CD4-positive, alpha-beta memory T cell (primary cell): ENCODE measurements at regions not wholly inside any gene's neighbourhood (a gene's known extent, or its start where the extent isn't known, plus 50 kb on each side); places are given as distances from the start of the nearest gene placed in this dataset.

Experiments used
- CTCF ChIA-PET: fragments of 350-600 bp; sonication (Branson Sonifier 250); formaldehyde crosslinking; loops from one replicate; lab custom pipeline; 2021; ENCODE audit warnings: inconsistent platforms; ENCODE audit not compliant: partially characterized antibody; lab: Charles Lee
- POLR2A ChIA-PET: fragments of 350-600 bp; sonication (Branson Sonifier 250); formaldehyde crosslinking; loops from one replicate; lab custom pipeline; 2021; ENCODE audit not compliant: partially characterized antibody; lab: Charles Lee
- DNase-seq, 5 donors: peaks; one replicate each; pipeline versions ENCODE4 v3.0.0 to v3.0.0-alpha.2; 2020 to 2022; ENCODE audit warnings: mixed read lengths in 1 of 5
- H3K27ac ChIP-seq: one replicate; pipeline ENCODE4 v1.7.0; 2013; ENCODE audit warnings: low read depth, low read length
- H3K27me3 ChIP-seq: 2 replicates; pipeline ENCODE4 v1.7.0; 2013; ENCODE audit warnings: mild to moderate bottlenecking, low read length, moderate library complexity; ENCODE audit not compliant: insufficient read depth
- H3K36me3 ChIP-seq: 2 replicates; pipeline ENCODE4 v1.7.0; 2013; ENCODE audit warnings: mild to moderate bottlenecking, low read length, moderate library complexity; ENCODE audit not compliant: insufficient read depth
- H3K4me1 ChIP-seq: 2 replicates; pipeline ENCODE4 v1.7.0; 2013; ENCODE audit warnings: mild to moderate bottlenecking, low read length, moderate library complexity; ENCODE audit not compliant: insufficient read depth
- H3K4me3 ChIP-seq, 2 donors: one replicate each; pipeline ENCODE4 v1.7.0; 2013; ENCODE audit warnings: low read length in 2 of 2, mild to moderate bottlenecking in 1 of 2
- H3K9me3 ChIP-seq, 2 donors: one replicate each; pipeline ENCODE4 v1.7.0; 2013; ENCODE audit warnings: low read length in 2 of 2, control low read depth in 1 of 2; ENCODE audit not compliant: control insufficient read depth in 1 of 2
- H3K27ac Mint-ChIP-seq, 7 donors: one replicate each; pipeline ENCODE4 v1.8.0; 2020 to 2021; ENCODE audit warnings: mixed read lengths in 7 of 7, mild to moderate bottlenecking in 6 of 7, inconsistent platforms in 3 of 7, moderate library complexity in 3 of 7
- H3K27me3 Mint-ChIP-seq, 2 donors: one replicate each; pipeline ENCODE4 v1.8.0; 2020 to 2021; ENCODE audit warnings: mixed read lengths in 2 of 2
- H3K36me3 Mint-ChIP-seq, 2 donors: one replicate each; pipeline ENCODE4 v1.8.0; 2020 to 2021; ENCODE audit warnings: mixed read lengths in 2 of 2, inconsistent platforms in 1 of 2, mild to moderate bottlenecking in 1 of 2
- H3K4me1 Mint-ChIP-seq, 4 donors: one replicate each; pipeline ENCODE4 v1.8.0; 2020 to 2021; ENCODE audit warnings: mixed read lengths in 4 of 4, mild to moderate bottlenecking in 1 of 4
- H3K4me3 Mint-ChIP-seq, 8 donors: one replicate each; pipeline ENCODE4 v1.8.0; 2020 to 2021; ENCODE audit warnings: mixed read lengths in 8 of 8, mild to moderate bottlenecking in 7 of 8, moderate library complexity in 6 of 8, inconsistent platforms in 3 of 8
- H3K9me3 Mint-ChIP-seq, 8 donors: one replicate each; pipeline ENCODE4 v1.8.0; 2020 to 2021; ENCODE audit warnings: mixed read lengths in 8 of 8, mild to moderate bottlenecking in 5 of 8, inconsistent platforms in 3 of 8, moderate library complexity in 1 of 8
- intact Hi-C: fragments of 100-400 bp; cut with micrococcal nuclease; formaldehyde crosslinking; loops from one replicate; pipeline ENCODE4 v1.15.1; 2023

DNA sequence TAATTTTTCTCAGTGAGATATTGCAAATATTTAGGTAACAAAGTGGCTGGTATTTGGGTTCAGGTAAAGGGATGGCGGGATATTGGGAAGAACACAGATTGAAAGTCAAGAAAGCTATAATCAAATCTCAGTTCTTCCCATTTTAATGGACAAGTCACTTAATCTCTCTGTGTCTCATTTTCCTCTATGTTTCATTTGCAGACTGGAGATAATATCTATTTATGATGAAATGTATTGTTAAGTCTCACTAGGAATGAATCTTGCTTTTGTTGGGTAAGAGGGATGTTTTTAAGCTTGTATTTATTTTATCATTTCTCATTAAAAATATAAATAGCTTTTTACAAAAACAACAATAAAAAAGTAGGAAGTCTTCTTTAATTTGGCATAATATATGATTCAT, 175.4 kb downstream of the ISL1 start:
- H3K27ac Mint-ChIP-seq, result no peak overlapping the region
- no peak overlapping the region for H3K4me3 ChIP-seq
- H3K27me3 ChIP-seq, result no peaks in the 10 kb centered on the region
- no peaks in the 10 kb centered on the region for H3K4me1 Mint-ChIP-seq
- H3K36me3 ChIP-seq, result no peaks in the 10 kb centered on the region
- H3K4me3 Mint-ChIP-seq, result no peak overlapping the region
- ChIA-PET CTCF (interaction anchor here (0.6 kb wide), 1 partner anchor 457 kb away, joined by 3 read pairs; no protein-coding TSS in a partner anchor), POLR2A (no interaction called here)
- no peaks in the 10 kb centered on the region for H3K36me3 Mint-ChIP-seq
- no peaks in the 10 kb centered on the region for H3K9me3 ChIP-seq
- DNase-seq, result no peak
- H3K4me1 ChIP-seq, result no peaks in the 10 kb centered on the region
- H3K27ac ChIP-seq, result no peak overlapping the region
- H3K27me3 Mint-ChIP-seq, result no peaks in the 10 kb centered on the region
- intact Hi-C loops, result no loop called here
- peaks cover 0 to 7% (median 0%) of the 10 kb centered on the region in 8 donors for H3K9me3 Mint-ChIP-seq

DNA sequence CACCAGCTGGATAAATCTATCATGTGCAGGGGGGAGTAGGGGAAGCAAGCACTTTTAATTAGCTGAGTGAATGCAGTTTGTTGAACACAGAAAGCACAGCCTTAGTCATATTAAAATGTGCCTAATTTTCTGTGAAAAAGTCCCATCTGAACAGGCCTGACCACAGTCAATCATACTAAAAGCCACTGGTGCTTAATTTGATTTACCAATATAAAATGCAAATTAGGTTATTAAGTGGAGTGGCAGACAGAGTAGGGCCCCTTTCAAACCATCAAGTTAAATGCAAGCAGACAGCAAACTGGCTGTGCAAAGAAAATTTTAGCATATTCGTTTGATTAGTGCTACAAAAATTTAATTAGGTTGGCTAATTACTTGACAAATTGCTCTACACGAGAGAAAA, 176.1 kb downstream of the ISL1 start:
- Mint-ChIP-seq H3K27ac (no peak overlapping the region), H3K4me1 (no peaks in the 10 kb centered on the region), H3K36me3 (no peaks in the 10 kb centered on the region), H3K9me3 (peaks cover 0 to 4% (median 0%) of the 10 kb centered on the region in 8 donors), H3K4me3 (no peak overlapping the region), H3K27me3 (no peaks in the 10 kb centered on the region)
- DNase-seq, result no peak
- Histone ChIP-seq H3K27ac (no peak overlapping the region), H3K9me3 (no peaks in the 10 kb centered on the region), H3K27me3 (no peaks in the 10 kb centered on the region), H3K36me3 (no peaks in the 10 kb centered on the region), H3K4me1 (no peaks in the 10 kb centered on the region), H3K4me3 (no peak overlapping the region)
- intact Hi-C loops, result no loop called here
- ChIA-PET POLR2A (no interaction called here), CTCF (interaction anchor here (0.6 kb wide), 1 partner anchor 457 kb away, joined by 3 read pairs; no protein-coding TSS in a partner anchor)

- no peaks in the 10 kb centered on the region for H3K27me3 Mint-ChIP-seq
- ChIA-PET POLR2A (no interaction called here), CTCF (no interaction called here)
- H3K27ac Mint-ChIP-seq, result no peak overlapping the region
- H3K36me3 Mint-ChIP-seq, result no peaks in the 10 kb centered on the region
- Histone ChIP-seq H3K36me3 (no peaks in the 10 kb centered on the region), H3K9me3 (no peaks in the 10 kb centered on the region), H3K27ac (no peak overlapping the region), H3K27me3 (no peaks in the 10 kb centered on the region), H3K4me3 (no peak overlapping the region), H3K4me1 (no peaks in the 10 kb centered on the region)
- no peaks in the 10 kb centered on the region for H3K4me1 Mint-ChIP-seq
- no peak overlapping the region for H3K4me3 Mint-ChIP-seq
- intact Hi-C loops, result no loop called here
- no peak for DNase-seq
- peaks cover 0 to 3% (median 0%) of the 10 kb centered on the region in 8 donors for H3K9me3 Mint-ChIP-seq
These were observed 176.8 kb downstream of the ISL1 start for GRCh38 chr5:51559921-51560658.

- DNase-seq, result no peak
- no peak overlapping the region for H3K4me3 ChIP-seq
- H3K9me3 ChIP-seq, result no peaks in the 10 kb centered on the region
- no peak overlapping the region for H3K4me3 Mint-ChIP-seq
- H3K27me3 Mint-ChIP-seq, result no peaks in the 10 kb centered on the region
- H3K27me3 ChIP-seq, result no peaks in the 10 kb centered on the region
- POLR2A ChIA-PET, result no interaction called here
- intact Hi-C loops, result no loop called here
- H3K27ac Mint-ChIP-seq, result no peak overlapping the region
- H3K27ac ChIP-seq, result no peak overlapping the region
- CTCF ChIA-PET, result no interaction called here
- peaks cover 0 to 6% (median 0%) of the 10 kb centered on the region in 8 donors for H3K9me3 Mint-ChIP-seq
- H3K36me3 ChIP-seq, result no peaks in the 10 kb centered on the region
- H3K36me3 Mint-ChIP-seq, result no peaks in the 10 kb centered on the region
- H3K4me1 Mint-ChIP-seq, result no peaks in the 10 kb centered on the region
- no peaks in the 10 kb centered on the region for H3K4me1 ChIP-seq
These were observed 183.7 kb downstream of the ISL1 start for GRCh38 chr5:51566953-51567352.

DNA sequence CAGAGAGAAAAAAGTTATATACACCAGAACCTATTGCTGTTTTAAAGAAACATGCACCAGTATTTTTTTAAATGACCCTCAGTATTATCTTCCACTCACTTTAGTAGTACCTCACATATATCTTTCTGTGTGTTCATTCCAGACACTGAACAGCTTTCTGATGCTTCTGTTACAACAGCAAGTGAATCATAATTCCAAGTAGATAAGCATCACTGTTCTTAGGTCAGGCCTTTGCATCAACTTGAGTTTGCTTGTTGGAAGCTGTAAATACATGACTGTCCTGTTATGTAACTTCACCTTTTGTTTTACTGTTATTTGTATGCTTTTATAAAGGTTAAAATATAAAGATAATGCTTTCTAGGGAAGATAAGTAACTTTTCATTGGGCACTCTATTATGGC, 184.4 kb downstream of the ISL1 start:
- Histone ChIP-seq H3K36me3 (no peaks in the 10 kb centered on the region), H3K27me3 (no peaks in the 10 kb centered on the region), H3K27ac (no peak overlapping the region), H3K9me3 (no peaks in the 10 kb centered on the region), H3K4me3 (no peak overlapping the region), H3K4me1 (no peaks in the 10 kb centered on the region)
- Mint-ChIP-seq H3K27me3 (no peaks in the 10 kb centered on the region), H3K27ac (no peak overlapping the region), H3K36me3 (no peaks in the 10 kb centered on the region), H3K4me3 (no peak overlapping the region), H3K9me3 (peaks cover 0 to 7% (median 1%) of the 10 kb centered on the region in 8 donors), H3K4me1 (no peaks in the 10 kb centered on the region)
- ChIA-PET POLR2A (no interaction called here), CTCF (no interaction called here)
- intact Hi-C loops, result no loop called here
- DNase-seq, result no peak

- Mint-ChIP-seq H3K27ac (no peak overlapping the region), H3K27me3 (no peaks in the 10 kb centered on the region), H3K9me3 (peaks cover 0 to 15% (median 6%) of the 10 kb centered on the region in 8 donors), H3K4me3 (no peak overlapping the region), H3K36me3 (no peaks in the 10 kb centered on the region), H3K4me1 (no peaks in the 10 kb centered on the region)
- CTCF ChIA-PET, result no interaction called here
- POLR2A ChIA-PET, result no interaction called here
- intact Hi-C loops, result no loop called here
- H3K4me3 ChIP-seq, result no peak overlapping the region
- no peak for DNase-seq
- H3K27ac ChIP-seq, result no peak overlapping the region
- H3K27me3 ChIP-seq, result no peaks in the 10 kb centered on the region
- H3K4me1 ChIP-seq, result no peaks in the 10 kb centered on the region
- H3K9me3 ChIP-seq, result no peaks in the 10 kb centered on the region
- H3K36me3 ChIP-seq, result no peaks in the 10 kb centered on the region
These were observed 190.6 kb downstream of the ISL1 start for GRCh38 chr5:51573835-51574234.

GRCh38 chr5:51582871-51583394, 199.7 kb downstream of the ISL1 start:
- H3K27me3 Mint-ChIP-seq, result no peaks in the 10 kb centered on the region
- H3K36me3 Mint-ChIP-seq, result no peaks in the 10 kb centered on the region
- Histone ChIP-seq H3K27me3 (no peaks in the 10 kb centered on the region), H3K36me3 (no peaks in the 10 kb centered on the region), H3K27ac (no peak overlapping the region), H3K9me3 (no peaks in the 10 kb centered on the region), H3K4me3 (no peak overlapping the region), H3K4me1 (no peaks in the 10 kb centered on the region)
- peaks cover 2 to 8% (median 5%) of the 10 kb centered on the region in 8 donors for H3K9me3 Mint-ChIP-seq
- ChIA-PET CTCF (no interaction called here), POLR2A (no interaction called here)
- no peak for DNase-seq
- H3K4me3 Mint-ChIP-seq, result no peak overlapping the region
- H3K27ac Mint-ChIP-seq, result no peak overlapping the region
- intact Hi-C loops, result no loop called here
- peaks cover 0 to 3% (median 0%) of the 10 kb centered on the region in 4 donors for H3K4me1 Mint-ChIP-seq
